NCI-H1092 treated with DMSO at 0.1 percent for 48 hours (cell line): ENCODE measurements at regions not wholly inside any gene's neighbourhood (a gene's known extent, or its start where the extent isn't known, plus 50 kb on each side); places are given as distances from the start of the nearest gene placed in this dataset.

Source experiments
- DNase-seq: peaks from one replicate; lab custom pipeline; 2025; lab: John Stamatoyannopoulos, UW

DNA sequence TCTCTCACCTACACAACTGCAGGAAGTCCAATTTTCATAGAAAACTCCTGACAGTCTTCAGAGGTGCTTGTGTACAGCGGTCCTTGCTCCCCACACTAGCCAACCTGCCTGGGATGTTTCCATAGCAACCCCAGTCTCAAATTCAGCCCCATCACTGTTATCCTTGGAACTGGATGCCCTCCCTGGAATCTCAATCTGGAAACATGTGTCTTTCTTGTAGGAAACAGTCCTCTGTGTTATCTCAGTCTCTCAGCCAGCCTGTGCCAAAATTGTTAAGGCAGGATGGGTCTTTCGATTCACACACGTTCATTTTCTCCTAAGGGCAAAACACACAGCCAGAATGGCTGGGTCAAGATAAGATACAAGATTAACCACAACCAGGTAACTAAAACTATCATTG is 295.5 kb upstream of the RND3 start:
- DNase-seq = no peak

DNA sequence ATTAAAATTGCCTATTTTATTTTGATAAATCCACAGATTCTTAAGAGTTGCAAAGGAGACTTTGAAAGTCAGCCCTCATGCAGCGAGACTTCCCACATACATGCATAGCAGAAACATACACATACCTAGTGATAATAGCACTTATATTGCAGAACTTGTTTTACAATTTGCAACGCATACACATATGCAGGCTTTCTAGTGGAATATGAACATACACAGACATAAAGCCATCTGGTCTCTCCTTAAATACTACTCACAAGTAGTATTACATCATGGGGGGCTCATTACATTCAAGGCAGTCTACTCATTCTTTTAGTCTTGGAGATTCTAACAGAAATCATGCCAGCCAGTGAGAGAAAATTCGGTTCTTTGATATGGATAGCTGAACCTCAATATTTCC is 295.1 kb upstream of the RND3 start:
- DNase-seq = no peak

DNA sequence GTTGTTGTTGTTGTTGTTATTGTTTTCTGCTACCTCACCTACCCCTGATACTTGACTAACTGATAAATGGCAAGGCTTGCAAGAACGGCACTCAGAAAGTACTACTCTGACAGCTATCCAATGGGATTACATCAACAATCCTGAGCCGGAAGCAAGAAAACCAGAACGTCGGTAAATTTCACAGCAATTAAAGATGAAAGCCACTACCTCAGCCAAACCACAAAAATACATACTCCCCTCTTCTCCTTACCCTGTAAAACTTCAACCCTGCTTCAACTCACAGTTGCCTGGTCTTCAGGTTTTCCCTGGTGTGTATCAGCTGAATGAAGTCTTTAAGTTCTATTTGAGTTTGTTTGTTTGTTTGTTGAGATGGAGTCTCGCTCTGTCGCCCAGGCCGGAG is 293.7 kb upstream of the RND3 start:
- no peak for DNase-seq

DNA sequence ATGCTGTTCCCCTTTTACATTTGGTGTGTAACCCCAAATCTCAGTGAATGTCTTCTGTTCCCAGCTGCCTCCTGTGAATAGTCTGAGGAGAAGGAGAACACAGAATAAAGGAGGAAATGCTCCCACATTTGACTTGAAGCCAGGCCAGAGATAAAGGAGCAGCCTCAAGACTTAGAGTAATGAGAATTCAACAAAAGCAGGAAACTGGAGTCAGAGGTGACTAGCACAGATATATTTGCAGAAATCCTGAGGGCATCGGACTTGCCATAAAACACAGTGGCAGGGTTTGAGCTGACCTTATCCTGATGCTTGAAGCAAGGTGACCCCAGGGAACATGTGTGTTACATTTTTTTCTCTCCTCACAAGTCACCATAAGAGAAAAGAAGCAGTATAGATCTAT is 291.4 kb upstream of the RND3 start:
- no peak for DNase-seq

DNA sequence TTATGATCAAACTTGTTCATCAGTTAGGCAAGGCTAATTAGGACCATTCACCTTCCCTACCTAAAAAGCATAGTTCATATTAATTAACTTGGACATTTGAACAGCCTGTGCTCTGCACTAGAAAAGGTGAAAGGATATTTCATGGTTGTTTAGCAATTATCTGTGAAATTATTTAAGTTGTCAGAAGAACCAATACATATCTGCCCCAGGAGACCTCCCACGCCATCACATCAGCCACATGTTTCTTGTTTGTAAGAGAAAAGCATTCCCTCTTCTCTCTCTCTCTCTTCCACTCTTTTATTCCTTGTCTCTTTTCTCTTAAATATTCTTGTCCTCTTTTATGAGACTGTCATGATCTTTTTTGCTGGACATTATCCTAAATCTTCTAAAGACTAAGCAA is 282.0 kb upstream of the RND3 start:
- DNase-seq = no peak

DNA sequence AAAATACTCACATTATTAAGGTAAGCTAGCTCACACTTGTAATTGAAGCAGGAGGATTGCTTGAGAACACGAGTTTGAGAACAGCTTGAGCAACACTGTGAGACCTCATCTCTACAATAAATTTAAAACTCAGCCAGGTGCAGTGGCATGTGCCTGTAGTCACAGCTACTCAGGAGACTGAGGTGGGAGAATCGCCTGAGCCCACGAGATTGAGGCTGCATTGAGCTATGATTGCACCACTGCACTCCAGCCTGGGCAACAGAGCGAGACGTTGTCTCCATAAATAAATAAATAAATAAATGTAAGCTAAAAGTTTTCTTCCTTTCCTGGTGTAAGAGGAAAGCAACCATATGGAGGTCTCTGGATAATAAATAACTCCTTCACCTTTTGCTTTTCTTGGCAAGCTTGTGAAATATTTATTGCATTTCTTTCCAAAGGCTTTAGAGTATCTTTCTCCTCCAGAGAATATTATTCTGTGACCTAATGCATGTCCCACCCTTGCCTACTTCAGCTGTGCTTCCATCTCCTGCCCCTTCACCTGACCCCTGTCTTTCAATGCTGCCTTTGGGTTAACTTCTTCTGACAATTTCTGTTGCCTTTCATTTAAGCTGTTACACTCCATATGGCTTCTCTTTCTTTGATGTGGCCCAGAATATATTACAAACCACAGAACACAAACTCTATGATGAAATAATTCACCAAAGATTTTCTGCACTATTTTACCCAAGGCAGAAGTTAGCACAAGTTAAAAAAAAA is 280.7 kb upstream of the RND3 start:
- no peak for DNase-seq

DNA sequence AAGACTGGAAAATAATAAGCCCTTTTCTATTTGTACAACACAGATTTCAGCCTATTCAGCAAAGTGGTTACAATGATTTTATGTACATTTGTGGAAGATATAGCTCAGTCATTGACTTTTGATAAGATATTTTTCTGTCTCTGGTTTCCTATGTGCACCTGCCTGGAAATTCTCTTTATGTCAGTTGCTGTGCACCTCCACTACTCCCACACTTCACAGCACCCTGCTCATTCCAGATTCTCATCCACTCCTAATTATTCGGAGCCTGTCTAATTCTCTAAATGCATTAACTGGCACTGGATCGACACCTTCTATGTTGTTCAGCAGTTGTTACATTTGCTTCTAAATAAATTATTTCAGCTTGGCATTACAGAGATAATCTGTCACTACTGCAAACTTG is 275.1 kb upstream of the RND3 start:
- DNase-seq = peak; percentile 1

DNA sequence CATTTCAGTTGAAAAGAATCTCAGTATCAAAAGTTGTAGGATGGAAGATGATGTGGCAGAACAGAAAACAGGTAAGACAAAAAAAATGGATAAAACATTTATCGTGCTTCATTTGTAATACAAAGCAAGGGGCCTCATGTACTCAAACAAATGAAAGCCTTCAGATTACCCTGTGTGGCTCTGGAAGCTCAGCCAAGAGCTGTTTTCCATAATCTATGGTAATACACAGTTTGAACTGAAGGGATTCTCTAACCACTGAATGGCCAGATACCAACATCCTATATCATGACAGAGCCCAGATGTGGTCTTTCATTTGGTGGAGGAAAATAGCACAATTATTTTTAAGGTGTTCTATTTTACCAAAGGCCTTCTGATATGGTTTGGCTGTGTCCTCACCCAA is 272.1 kb upstream of the RND3 start:
- no peak for DNase-seq

DNA sequence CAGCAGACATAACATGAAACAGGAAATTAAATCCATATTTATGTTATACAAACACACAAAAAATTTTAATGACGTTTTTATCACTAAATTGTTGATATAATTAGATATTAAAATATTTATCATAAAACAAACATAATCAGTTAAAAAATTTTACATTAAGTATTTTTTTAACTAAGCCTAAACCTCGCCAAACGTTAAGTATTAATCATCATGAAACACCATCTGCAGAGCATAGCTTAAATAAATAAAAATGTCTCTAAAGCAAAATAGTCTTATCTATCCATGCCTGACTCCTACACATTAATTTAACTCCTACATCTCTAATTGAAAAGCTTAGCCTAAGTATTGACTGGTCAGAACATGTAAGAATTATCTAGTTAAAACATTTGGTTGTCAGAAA is 271.6 kb upstream of the RND3 start:
- no peak for DNase-seq

DNA sequence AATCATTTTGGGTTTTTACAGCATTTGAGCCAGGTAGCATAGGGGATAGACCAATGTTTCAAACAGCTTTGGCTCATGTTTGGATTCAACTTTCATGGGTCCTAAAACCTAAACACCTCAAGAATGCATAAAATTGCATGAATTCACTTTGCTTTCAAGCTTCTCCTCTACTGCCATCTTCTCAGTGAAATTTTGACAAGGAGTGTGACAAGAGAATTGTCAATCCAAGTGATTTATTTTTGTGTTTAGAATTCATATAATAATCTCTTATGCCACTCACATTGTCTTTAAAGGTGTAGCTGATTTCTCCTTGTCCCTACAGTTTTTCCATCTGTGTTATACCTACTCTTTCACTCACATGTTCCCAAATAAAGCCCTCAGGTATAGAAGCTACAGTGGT is 264.8 kb upstream of the RND3 start:
- DNase-seq = no peak

DNA sequence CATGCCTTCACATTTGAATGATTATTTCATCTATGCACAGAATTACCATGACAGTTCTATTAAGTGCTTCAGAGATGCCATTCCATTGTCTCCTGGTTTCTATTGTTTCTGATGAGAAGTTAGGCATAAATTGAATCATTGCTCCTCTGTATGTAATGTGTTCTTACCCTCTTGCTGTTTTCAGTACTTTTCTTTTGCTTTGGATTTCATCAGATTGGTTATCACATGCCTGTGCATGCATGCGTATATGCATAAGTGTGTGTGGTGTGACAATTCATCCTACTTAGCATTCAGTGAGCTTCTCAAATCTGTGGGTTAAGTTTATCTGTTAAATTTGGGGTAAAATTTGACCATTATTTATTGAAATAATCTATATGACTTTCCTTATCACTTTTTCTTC is 263.3 kb upstream of the RND3 start:
- DNase-seq = no peak

DNA sequence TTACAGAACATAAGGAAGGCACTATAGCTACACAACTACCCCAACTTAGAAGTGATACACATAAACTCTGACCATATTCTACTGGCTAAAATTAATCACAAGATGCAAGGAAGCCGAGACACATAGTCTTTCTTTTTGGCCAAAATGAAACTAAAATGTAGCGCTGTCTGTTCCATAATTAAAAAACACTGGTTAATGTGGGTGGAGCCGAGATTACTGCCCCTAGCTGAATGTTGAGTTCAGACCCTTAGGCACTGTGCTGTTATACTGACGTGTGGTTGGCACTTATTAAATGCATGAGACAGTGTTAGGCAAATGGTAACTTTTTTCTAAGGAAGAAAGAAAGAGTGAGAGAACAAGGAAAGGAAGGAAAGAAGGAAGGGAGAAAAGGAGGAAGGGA is 254.6 kb upstream of the RND3 start:
- no peak for DNase-seq

DNA sequence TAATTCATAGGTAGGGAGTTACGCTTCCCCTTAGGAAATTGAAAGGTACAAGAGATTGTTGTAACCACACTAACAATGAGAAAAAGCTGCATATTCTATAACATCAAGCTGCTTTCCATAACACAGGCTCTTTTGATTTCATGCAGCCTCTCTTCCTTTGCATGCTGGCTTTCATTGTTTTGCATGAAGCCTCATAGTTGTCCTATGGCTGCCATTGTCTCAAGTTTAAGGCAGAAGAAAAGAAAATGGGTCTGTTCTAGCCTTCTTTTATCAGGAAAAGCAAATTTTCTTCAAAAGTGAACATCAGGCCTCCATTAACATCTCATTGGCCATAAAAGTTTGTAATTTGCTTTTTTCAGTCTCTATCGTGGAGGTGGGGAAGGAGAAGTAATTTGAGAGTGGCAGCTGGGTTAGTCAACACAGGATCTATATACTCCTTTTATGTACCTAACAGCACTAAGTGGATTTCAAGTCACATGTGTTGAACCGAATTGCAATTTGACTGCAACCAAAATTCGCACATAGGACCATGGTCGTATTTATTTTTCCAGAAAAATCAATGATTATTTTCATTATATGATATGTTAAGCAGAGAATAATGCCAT is 248.5 kb upstream of the RND3 start:
- no peak for DNase-seq

DNA sequence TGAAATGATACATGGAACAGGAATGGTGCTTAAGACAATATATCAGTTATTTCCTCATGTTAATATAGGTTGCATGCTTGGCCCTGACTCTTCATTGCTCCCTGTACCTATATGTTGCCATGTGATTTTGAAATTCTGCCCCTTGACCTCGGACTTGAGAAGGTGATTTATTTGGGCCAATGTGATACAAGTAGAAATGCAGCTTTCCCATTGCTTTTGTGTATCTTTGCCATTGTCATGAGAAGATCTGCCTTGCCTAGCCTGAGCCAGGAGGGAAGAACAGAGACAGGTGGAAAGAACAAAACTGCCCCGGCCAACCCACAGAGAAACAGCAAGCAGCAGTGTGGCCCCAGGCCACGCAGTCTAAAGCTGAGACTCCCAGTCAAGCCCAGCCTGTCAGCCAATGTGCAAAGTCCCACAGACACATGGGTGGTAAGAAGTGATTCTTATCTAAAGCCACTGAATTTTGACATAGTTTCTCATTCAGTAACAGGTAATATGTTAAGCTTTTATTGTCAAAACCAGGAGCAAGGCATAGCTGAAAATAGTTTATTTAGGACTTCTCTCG is 245.7 kb upstream of the RND3 start:
- DNase-seq = no peak

DNA sequence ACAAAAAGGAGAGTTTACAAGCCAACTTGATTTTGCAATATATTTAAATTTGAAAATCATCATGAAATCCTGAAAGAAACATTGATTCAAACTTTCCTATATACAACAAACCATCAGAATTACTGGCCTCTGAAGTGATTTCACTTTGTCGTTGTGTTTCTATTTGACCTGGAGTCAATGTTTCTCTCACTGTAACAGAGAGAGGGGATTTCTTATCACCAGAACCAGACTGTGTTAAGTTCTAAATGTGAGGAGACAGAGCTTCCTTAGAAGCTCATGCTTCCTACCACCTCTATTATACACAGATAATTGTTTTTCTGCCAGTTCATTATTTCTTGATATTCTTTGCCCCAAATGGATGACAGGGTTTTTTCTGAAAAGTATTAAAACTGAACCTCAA is 245.0 kb upstream of the RND3 start:
- DNase-seq = no peak

DNA sequence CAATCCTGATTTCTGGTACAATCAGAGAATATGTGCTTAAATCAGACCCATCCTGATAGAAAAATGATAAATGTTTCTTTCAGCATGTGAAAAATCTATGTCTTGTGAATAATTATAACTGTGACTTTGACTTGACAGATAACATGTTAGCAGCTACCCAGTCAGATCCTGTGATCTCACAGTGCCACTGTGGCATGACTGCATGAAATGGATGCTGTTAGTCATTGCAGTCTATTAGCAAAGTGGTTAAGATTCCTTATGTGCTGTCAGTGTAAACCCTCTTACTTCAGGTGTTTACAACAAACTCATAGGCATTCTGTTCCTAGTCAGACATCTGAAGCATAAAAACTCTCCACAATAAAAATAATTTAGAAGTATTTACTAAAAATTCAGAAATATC is 244.6 kb upstream of the RND3 start:
- no peak for DNase-seq

DNA sequence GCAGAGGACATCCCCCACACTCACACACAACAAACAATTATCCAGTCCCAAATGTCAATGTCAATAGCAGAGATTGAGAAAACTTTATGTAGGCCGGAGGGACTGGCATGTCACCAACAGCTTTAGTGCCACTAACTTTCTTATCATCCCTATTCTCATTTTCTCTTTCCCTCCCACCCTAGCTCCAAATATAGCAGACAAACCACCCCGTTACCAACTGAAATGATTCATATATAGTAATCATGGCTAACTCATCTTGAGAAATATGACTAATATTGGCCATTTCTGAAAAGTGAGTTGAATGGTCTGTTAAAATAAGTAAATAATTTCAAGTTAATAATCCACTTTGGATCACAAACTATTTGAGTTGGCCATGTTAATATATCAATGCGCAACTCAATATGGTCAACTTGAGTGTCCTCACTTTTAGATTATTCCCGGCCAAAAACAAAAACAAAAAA is 242.1 kb upstream of the RND3 start:
- no peak for DNase-seq

DNA sequence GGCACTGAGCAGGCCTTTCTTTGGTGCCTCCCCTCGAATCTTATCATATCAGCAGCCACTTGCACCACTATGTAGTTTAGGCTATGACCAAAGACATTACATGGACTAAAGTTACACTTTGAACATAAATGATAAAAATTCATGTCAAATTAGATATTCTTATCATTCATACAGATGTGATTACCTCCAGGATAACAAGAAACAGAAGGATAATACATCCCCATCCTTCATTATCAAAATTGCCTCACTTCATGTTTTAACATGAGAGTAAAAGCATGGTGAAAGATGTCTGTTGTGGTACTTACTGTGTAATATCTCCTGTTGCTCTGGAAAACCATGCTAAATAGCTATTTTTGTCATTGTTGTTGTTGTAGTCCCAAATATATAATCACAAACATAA is 230.8 kb upstream of the RND3 start:
- no peak for DNase-seq

DNA sequence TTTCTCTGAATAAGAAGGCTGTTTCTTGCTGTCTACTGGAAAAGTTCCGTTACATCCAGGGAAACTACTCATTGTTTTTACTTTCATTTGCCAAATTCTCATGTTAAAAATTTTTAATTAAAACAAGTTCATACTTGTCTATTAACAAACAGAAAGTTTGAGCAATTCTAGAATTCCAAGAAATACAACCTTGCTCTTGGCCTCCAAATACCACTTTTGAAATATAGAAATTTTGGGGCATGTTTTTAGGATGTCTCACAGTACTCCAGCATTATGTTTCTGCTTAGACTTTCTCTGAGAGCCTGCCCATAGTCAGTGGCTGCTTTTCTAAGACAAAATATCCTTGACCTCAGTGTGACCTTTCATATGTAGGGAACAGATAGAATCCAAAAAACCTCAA is 228.7 kb upstream of the RND3 start:
- no peak for DNase-seq

DNA sequence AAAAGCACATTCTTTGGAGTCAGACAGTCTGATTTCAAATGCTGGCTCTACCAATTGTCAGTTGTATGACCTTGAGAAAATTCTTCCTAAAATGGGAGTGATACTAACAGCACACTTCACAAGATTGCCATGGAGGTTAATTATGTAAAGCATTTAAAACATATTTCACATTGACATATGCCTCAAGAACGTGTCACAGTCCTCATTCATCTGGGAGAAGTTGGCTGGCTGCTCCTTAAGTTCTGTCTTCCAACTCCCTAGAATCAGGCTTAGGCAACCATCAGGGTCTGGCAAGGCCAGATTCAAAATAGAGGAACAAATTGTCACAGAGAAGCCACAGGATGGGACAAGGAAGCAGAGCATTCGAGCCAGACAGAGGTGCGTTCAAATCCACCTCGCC is 228.0 kb upstream of the RND3 start:
- no peak for DNase-seq

DNA sequence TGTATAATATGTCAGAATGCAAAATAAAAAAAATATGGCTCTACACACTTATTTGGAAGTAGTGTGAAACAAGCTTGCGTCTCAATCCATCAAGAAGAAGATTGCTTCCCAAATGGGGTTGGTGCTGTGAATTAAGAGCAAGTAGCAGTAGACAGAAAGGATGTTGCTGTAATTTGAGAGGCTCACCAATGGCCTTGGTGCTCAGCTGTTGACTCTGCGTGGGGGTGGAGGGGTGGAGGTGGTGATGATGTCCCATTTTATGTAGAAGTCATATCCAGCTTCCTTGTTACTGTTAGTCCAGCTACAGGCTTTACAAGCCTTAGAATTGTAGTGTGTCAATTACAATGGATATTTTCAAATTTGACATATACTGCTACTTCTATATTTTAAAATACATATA is 223.4 kb upstream of the RND3 start:
- peak; percentile 22 for DNase-seq

DNA sequence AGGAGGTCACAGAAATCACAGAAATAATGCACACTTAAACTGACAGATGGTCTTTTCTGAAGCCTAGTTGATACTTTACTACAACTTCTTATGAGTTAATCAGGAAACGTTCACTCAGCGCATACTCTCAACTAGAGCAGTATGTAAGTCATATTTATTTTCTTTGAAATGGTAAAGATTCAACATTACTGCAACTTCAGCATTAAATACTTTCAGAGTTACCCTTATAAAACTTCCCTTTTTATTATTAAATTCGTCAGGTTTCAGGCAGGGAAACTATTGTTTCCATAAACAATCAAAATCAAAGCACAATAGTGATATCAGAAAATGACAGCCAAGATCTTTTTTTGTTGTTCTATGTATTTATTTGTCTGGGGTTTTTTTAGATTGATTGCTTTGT is 222.6 kb upstream of the RND3 start:
- no peak for DNase-seq

DNA sequence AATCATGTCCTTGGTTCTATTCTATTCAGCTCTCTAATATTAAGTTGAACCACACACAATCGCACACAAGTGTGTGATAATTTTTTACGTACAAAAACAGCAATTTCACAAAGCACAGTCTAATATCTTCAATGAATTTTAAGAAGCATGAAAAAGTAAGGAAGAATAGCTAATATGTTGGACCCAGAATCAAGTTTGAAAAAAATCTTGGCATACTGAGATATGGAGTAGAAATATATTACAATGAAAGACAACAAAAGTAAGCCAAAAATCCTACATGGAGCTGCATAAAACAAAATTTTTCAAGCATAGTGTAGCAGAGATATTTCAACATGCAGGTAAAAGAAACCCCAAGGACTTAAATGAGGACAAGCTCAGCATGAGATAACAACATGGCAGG is 219.1 kb upstream of the RND3 start:
- DNase-seq = no peak

DNA sequence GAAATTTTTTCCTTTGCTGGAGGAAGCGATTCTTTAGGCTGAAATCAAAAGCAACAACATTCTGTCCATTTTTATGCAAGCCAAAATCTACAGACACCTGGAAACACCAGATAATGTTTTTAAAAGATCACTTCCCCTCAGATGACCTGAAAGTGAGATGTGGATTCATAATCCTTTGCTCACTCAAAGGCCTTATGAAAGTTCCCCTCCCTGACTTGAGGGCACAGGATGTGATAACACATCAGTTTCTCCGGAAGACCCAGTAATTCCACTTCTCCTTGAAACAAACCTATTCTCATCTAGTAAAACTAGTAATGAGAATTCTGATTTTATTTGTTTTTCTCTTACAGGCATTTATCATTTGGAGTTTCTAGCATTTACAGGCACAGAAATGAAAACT is 218.3 kb upstream of the RND3 start:
- DNase-seq = no peak
